Neutrophil (primary cell): ENCODE measurements at regions not wholly inside any gene's neighbourhood (a gene's known extent, or its start where the extent isn't known, plus 50 kb on each side); places are given as distances from the start of the nearest gene placed in this dataset.
"Not testable (repeated sequence)": the region's sequence is repeated elsewhere in the genome, so short reads cannot be mapped to it uniquely, and the experiment has no call there.

ENCODE experiments used
- H3K27ac ChIP-seq: fragments of 200-600 bp; sonication (generic); 2 replicates; pipeline ENCODE4 v1.5.1; 2016; ENCODE audit warnings: mild to moderate bottlenecking, moderate library complexity
- H3K27me3 ChIP-seq: fragments of 200-600 bp; sonication (generic); 2 replicates; pipeline ENCODE4 v1.6.0; 2016; ENCODE audit warnings: mild to moderate bottlenecking
- H3K36me3 ChIP-seq: fragments of 200-600 bp; sonication (generic); 2 replicates; pipeline ENCODE4 v1.5.1; 2017
- H3K4me1 ChIP-seq, 2 experiments: fragments of 200-600 bp in 1 of 2; sonication (generic) in 1 of 2; 1 replicate in 1 of 2; 2 replicates in 1 of 2; pipeline versions ENCODE4 v1.5.1 to v1.6.1; 2013 to 2016; ENCODE audit warnings: low read depth in 1 of 2, low read length in 1 of 2, mild to moderate bottlenecking in 1 of 2, moderate library complexity in 1 of 2; ENCODE audit not compliant: control insufficient read depth in 1 of 2, insufficient read depth in 1 of 2
- H3K4me3 ChIP-seq, 2 experiments: fragments of 200-600 bp in 1 of 2; sonication (generic) in 1 of 2; 1 replicate in 1 of 2; 2 replicates in 1 of 2; pipeline ENCODE4 v1.5.1; 2013 to 2016; ENCODE audit warnings: low read depth in 1 of 2, low read length in 1 of 2, mild to moderate bottlenecking in 1 of 2, moderate library complexity in 1 of 2
- H3K9me3 ChIP-seq: fragments of 200-600 bp; sonication (generic); 2 replicates; pipeline ENCODE4 v1.5.1; 2016
- CTCF ChIP-seq: fragments of 200-600 bp; sonication (generic); IDR thresholded peaks from 2 replicates; pipeline ENCODE4 v1.5.1; 2016; ENCODE audit warnings: antibody characterized with exemption

GRCh38 chr19:27964185-27964584 lies 1248.8 kb downstream of the UQCRFS1 start:
- Histone ChIP-seq H3K27me3 (no peaks in the 10 kb centered on the region), H3K27ac (no peak overlapping the region), H3K36me3 (no peaks in the 10 kb centered on the region), H3K9me3 (no peaks in the 10 kb centered on the region), H3K4me3 (no peak overlapping the region), H3K4me1 (no peaks in the 10 kb centered on the region)
- TF ChIP-seq CTCF = no peak

- Histone ChIP-seq H3K4me1 (no peaks in the 10 kb centered on the region), H3K27me3 (no peaks in the 10 kb centered on the region)
Observed at GRCh38 chr19:27962264-27962663, 1250.7 kb downstream of the UQCRFS1 start.

GRCh38 chr19:27955485-27956480 lies 1257.2 kb downstream of the UQCRFS1 start:
- H3K27me3 ChIP-seq = no peaks in the 10 kb centered on the region
- H3K4me1 ChIP-seq = no peaks in the 10 kb centered on the region
- H3K36me3 ChIP-seq = no peaks in the 10 kb centered on the region
- H3K4me3 ChIP-seq = no peak overlapping the region
- H3K27ac ChIP-seq = no peak overlapping the region
- no peaks in the 10 kb centered on the region for H3K9me3 ChIP-seq
- TF ChIP-seq CTCF = no peak

More at GRCh38 chr19:27962264-27962663, 1250.7 kb downstream of the UQCRFS1 start:
- H3K9me3 ChIP-seq = no peaks in the 10 kb centered on the region
- TF ChIP-seq CTCF = no peak
- H3K27ac ChIP-seq = no peak overlapping the region
- no peak overlapping the region for H3K4me3 ChIP-seq
- no peaks in the 10 kb centered on the region for H3K36me3 ChIP-seq

- H3K4me3 ChIP-seq, H3K4me1 ChIP-seq, H3K9me3 ChIP-seq, H3K36me3 ChIP-seq, H3K27ac ChIP-seq, H3K27me3 ChIP-seq: not testable (repeated sequence)
Observed at GRCh38 chr19:27942607-27943006, 1270.3 kb downstream of the UQCRFS1 start.

GRCh38 chr19:27936139-27936538 lies 1276.8 kb downstream of the UQCRFS1 start:
- no peaks in the 10 kb centered on the region for H3K27me3 ChIP-seq
- H3K4me1 ChIP-seq = no peaks in the 10 kb centered on the region
- no peak for TF ChIP-seq CTCF
- no peaks in the 10 kb centered on the region for H3K36me3 ChIP-seq
- no peak overlapping the region for H3K4me3 ChIP-seq
- no peak overlapping the region for H3K27ac ChIP-seq
- H3K9me3 ChIP-seq = no peaks in the 10 kb centered on the region

- Histone ChIP-seq H3K9me3 (no peaks in the 10 kb centered on the region), H3K4me1 (no peaks in the 10 kb centered on the region)
- TF ChIP-seq CTCF = no peak
Observed at GRCh38 chr19:27935669-27936068, 1277.3 kb downstream of the UQCRFS1 start.

More at GRCh38 chr19:27935669-27936068, 1277.3 kb downstream of the UQCRFS1 start:
- Histone ChIP-seq H3K27ac (no peak overlapping the region), H3K4me3 (no peak overlapping the region), H3K27me3 (no peaks in the 10 kb centered on the region), H3K36me3 (no peaks in the 10 kb centered on the region)
